CD14-positive monocyte (primary cell): ENCODE measurements at regions not wholly inside any gene's neighbourhood (a gene's known extent, or its start where the extent isn't known, plus 50 kb on each side); places are given as distances from the start of the nearest gene placed in this dataset.

Experiments
- DNase-seq, 3 donors: peaks; one replicate each; pipeline ENCODE4 v3.0.0-alpha.2; 2011 to 2022
- H2AFZ ChIP-seq: 2 replicates; pipeline ENCODE4 v1.6.0; 2012; ENCODE audit warnings: mild to moderate bottlenecking, low read depth, low read length, inconsistent platforms; ENCODE audit not compliant: insufficient read depth, poor library complexity, severe bottlenecking
- H3K27ac ChIP-seq, 2 donors: 1 replicate in 1 of 2; 2 replicates in 1 of 2; pipeline ENCODE4 v1.5.1; 2012 to 2013; ENCODE audit warnings: low read length in 2 of 2, control low read depth in 1 of 2, inconsistent platforms in 1 of 2, low read depth in 1 of 2, mild to moderate bottlenecking in 1 of 2
- H3K27me3 ChIP-seq, 2 donors: one replicate each; pipeline versions ENCODE4 v1.6.0 to v1.6.1; 2011 to 2013; ENCODE audit warnings: low read length in 2 of 2; ENCODE audit not compliant: control insufficient read depth in 2 of 2, insufficient read depth in 2 of 2
- H3K36me3 ChIP-seq, 2 donors: replicated peaks in 1 of 2; 1 replicate in 1 of 2; 2 replicates in 1 of 2; pipeline versions ENCODE4 v1.5.1 to v1.6.1; 2012 to 2013; ENCODE audit warnings: low read length in 2 of 2, control low read depth in 1 of 2, inconsistent platforms in 1 of 2, mild to moderate bottlenecking in 1 of 2; ENCODE audit not compliant: insufficient read depth in 2 of 2, control insufficient read depth in 1 of 2
- H3K4me1 ChIP-seq, 2 donors: 1 replicate in 1 of 2; 2 replicates in 1 of 2; pipeline versions ENCODE4 v1.5.1 to v1.6.1; 2012 to 2013; ENCODE audit warnings: low read length in 2 of 2, control low read depth in 1 of 2, inconsistent platforms in 1 of 2, mild to moderate bottlenecking in 1 of 2, moderate library complexity in 1 of 2; ENCODE audit not compliant: insufficient read depth in 2 of 2, control insufficient read depth in 1 of 2
- H3K4me2 ChIP-seq: replicated peaks from 2 replicates; pipeline ENCODE3; 2012; ENCODE audit warnings: low read length, moderate library complexity, mild to moderate bottlenecking; ENCODE audit not compliant: poor library complexity, severe bottlenecking; ENCODE audit errors: extremely low read depth
- H3K4me3 ChIP-seq, 3 experiments: fragments of 200-600 bp in 1 of 3; sonication (generic) in 1 of 3; replicated peaks in 1 of 3; 1 replicate in 2 of 3; 2 replicates in 1 of 3; pipeline ENCODE4 v1.5.1; 2011 to 2013; ENCODE audit warnings: low read length in 3 of 3, mild to moderate bottlenecking in 3 of 3, control low read depth in 2 of 3, low read depth in 2 of 3, inconsistent platforms in 1 of 3, moderate library complexity in 1 of 3
- H3K79me2 ChIP-seq: 2 replicates; pipeline ENCODE4 v1.6.0; 2012; ENCODE audit warnings: mild to moderate bottlenecking, control low read depth, inconsistent platforms, low read length, moderate library complexity; ENCODE audit not compliant: insufficient read depth
- H3K9ac ChIP-seq: 2 replicates; pipeline ENCODE4 v1.6.0; 2017; ENCODE audit warnings: low read length, mild to moderate bottlenecking; ENCODE audit not compliant: insufficient read depth, poor library complexity, severe bottlenecking
- H3K9me3 ChIP-seq, 2 donors: replicated peaks in 1 of 2; 1 replicate in 1 of 2; 2 replicates in 1 of 2; pipeline versions ENCODE4 v1.5.1 to v1.6.1; 2012 to 2013; ENCODE audit warnings: low read length in 2 of 2, control low read depth in 1 of 2; ENCODE audit not compliant: control insufficient read depth in 1 of 2, insufficient read depth in 1 of 2
- H4K20me1 ChIP-seq: 2 replicates; pipeline ENCODE4 v1.6.0; 2012; ENCODE audit warnings: mild to moderate bottlenecking, low read length, control low read depth, moderate library complexity; ENCODE audit not compliant: insufficient read depth
- H3K27ac Mint-ChIP-seq, 7 donors: one replicate each; pipeline ENCODE4 v1.8.0; 2020; ENCODE audit warnings: mild to moderate bottlenecking in 7 of 7, mixed read lengths in 7 of 7, moderate library complexity in 6 of 7, inconsistent platforms in 2 of 7
- H3K27me3 Mint-ChIP-seq, 3 donors: one replicate each; pipeline ENCODE4 v1.8.0; 2021 to 2022; ENCODE audit warnings: low read depth in 3 of 3, mild to moderate bottlenecking in 3 of 3, mixed read lengths in 3 of 3, moderate library complexity in 3 of 3, inconsistent platforms in 1 of 3
- H3K36me3 Mint-ChIP-seq, 2 donors: one replicate each; pipeline ENCODE4 v1.8.0; 2020; ENCODE audit warnings: mixed read lengths in 2 of 2, inconsistent platforms in 1 of 2, mild to moderate bottlenecking in 1 of 2
- H3K4me1 Mint-ChIP-seq: one replicate; pipeline ENCODE4 v1.8.0; 2020; ENCODE audit warnings: mild to moderate bottlenecking, mixed read lengths
- H3K4me3 Mint-ChIP-seq, 2 donors: one replicate each; pipeline ENCODE4 v1.8.0; 2020; ENCODE audit warnings: mild to moderate bottlenecking in 2 of 2, mixed read lengths in 2 of 2, moderate library complexity in 1 of 2
- H3K9me3 Mint-ChIP-seq, 7 donors: one replicate each; pipeline ENCODE4 v1.8.0; 2020 to 2022; ENCODE audit warnings: mixed read lengths in 7 of 7, mild to moderate bottlenecking in 6 of 7, moderate library complexity in 6 of 7, inconsistent platforms in 2 of 7
- CTCF ChIP-seq: fragments of 200-600 bp; IDR thresholded peaks from one replicate; pipeline ENCODE4 v1.8.0; 2022; ENCODE audit warnings: antibody characterized with exemption, mild to moderate bottlenecking
- WGBS: methylation state at CpG from one replicate; pipeline ENCODE4 v1.1.5; 2013; ENCODE audit warnings: missing lambda C conversion rate; ENCODE audit not compliant: insufficient coverage; 5-methylcytosine and 5-hydroxymethylcytosine counted together
- intact Hi-C, 2 donors: fragments of 100-400 bp; cut with micrococcal nuclease; formaldehyde crosslinking; loops; one replicate each; pipeline versions ENCODE4 v1.15.0 to v1.15.1; 2023

DNA sequence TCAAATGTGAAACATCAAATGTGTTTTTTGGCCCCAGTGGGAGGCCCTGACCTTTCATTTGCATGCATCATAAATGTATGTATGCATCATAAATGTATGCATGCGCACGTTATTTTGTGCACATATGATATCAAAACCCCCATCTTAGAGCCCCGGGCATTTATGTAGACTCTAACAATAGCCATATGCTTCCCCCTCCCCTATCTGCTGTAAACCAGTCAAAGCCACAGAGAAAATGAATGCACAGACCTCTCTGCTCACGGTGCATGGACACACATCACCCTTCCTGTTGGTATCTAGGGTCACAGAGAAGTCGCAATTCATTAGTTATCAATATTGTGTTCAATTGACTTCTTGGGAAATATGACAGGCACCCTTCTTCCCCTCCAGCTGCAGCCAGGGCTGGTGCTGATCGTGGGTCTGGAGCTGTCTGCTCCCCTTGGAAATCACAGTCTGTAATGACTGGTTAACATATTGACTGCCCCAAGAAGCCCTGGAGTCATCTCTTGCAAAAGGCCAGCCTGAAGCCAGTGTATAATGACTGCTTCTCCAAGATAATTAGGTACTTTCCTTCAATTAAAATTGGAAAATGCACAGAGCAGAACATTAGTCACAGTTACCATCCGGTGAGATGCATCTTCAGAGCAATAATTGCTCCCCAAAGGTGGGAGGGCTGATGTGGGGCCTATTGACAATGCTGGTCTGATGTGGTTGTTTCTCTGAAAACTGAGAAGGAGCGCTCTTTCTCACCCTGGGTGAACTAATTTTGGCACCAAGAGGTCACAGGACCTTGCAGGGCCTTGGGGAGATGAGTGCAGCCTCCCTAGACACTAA lies 532.2 kb downstream of the CDH26 start:
- no peak overlapping the region for H3K9ac ChIP-seq
- H3K79me2 ChIP-seq: no peaks in the 10 kb centered on the region
- peaks cover 2 to 14% (median 8%) of the 10 kb centered on the region in 3 donors for H3K27me3 Mint-ChIP-seq
- no peaks in the 10 kb centered on the region for H3K36me3 Mint-ChIP-seq
- no peak for DNase-seq
- H3K4me3 Mint-ChIP-seq: no peak overlapping the region
- H4K20me1 ChIP-seq: no peaks in the 10 kb centered on the region
- H3K9me3 Mint-ChIP-seq: peaks cover 0 to 3% (median 1%) of the 10 kb centered on the region in 7 donors
- no peak overlapping the region for H2AFZ ChIP-seq
- H3K27me3 ChIP-seq: no peaks in the 10 kb centered on the region
- H3K27ac Mint-ChIP-seq: peak overlapping the region in 1 of 7 donors; percentile 17
- H3K4me1 Mint-ChIP-seq: no peaks in the 10 kb centered on the region
- no peaks in the 10 kb centered on the region for H3K9me3 ChIP-seq
- intact Hi-C loops: no loop called here
- 88% methylated on average over 5 of the region's 8 CpGs for WGBS
- TF ChIP-seq CTCF: no peak
- H3K4me3 ChIP-seq: no peak overlapping the region
- no peak overlapping the region for H3K27ac ChIP-seq
- H3K4me2 ChIP-seq: no peak overlapping the region
- no peaks in the 10 kb centered on the region for H3K4me1 ChIP-seq
- no peaks in the 10 kb centered on the region for H3K36me3 ChIP-seq

- Histone ChIP-seq H3K4me2 (no peak overlapping the region), H3K27ac (no peak overlapping the region), H3K4me3 (no peak overlapping the region), H3K4me1 (no peaks in the 10 kb centered on the region), H3K9ac (no peak overlapping the region), H4K20me1 (no peaks in the 10 kb centered on the region), H2AFZ (no peak overlapping the region), H3K27me3 (peaks cover 0 to 1% of the 10 kb centered on the region in 2 donors), H3K79me2 (no peaks in the 10 kb centered on the region), H3K36me3 (no peaks in the 10 kb centered on the region), H3K9me3 (no peaks in the 10 kb centered on the region)
- 57% methylated on average over 1 of the region's 5 CpGs for WGBS
- peaks cover 0 to 14% (median 7%) of the 10 kb centered on the region in 3 donors for H3K27me3 Mint-ChIP-seq
- H3K27ac Mint-ChIP-seq: no peak overlapping the region
- no peaks in the 10 kb centered on the region for H3K36me3 Mint-ChIP-seq
- TF ChIP-seq CTCF: no peak
- peaks cover 0 to 2% (median 0%) of the 10 kb centered on the region in 7 donors for H3K9me3 Mint-ChIP-seq
- intact Hi-C loops: no loop called here
- no peak for DNase-seq
- H3K4me3 Mint-ChIP-seq: no peak overlapping the region
- H3K4me1 Mint-ChIP-seq: no peaks in the 10 kb centered on the region
These were observed 532.9 kb downstream of the CDH26 start for GRCh38 chr20:60491051-60491581.
